ENCODE measurements at regions not wholly inside any gene's neighbourhood (a gene's known extent, or its start where the extent isn't known, plus 50 kb on each side); places are given as distances from the start of the nearest gene placed in this dataset.

- TF ChIP-seq GATA2 (IDR thresholded peaks at IDR 0.05; ENCODE audit: low read depth, low read length): peak; percentile 39
These were observed 56.8 kb downstream of the ATP6V0E2 start for GRCh38 chr7:149930374-149931068.

DNA sequence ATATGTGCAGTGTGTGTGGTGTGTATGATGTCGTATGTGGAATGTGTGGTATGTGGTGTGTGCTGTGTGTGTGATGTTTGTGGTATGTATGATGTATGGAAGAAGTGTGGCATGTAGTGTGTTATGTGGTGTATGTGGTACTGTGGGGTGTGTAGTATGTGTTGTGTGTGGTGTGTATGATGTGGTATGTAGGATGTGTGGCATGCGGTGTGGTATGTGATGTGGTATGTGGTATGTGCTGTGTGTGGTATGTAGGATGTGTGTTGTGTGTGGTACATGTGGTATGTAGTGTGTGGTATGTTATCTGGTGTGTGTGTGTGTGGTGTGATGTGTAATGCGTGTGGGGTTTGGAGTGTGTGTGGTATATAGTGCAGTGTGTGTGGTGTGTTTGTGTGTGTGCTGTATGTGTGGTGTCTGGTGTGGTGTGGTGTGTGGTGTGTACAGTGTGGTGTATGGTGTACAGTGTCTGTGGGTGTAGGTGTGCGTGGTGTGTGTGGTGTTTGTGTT lies 129.6 kb downstream of the ATP6V0E2 start:
- TF ChIP-seq GATA2 (IDR thresholded peaks at IDR 0.05; ENCODE audit: low read depth, low read length) (no peak), GATA3 (IDR thresholded peaks at IDR 0.05; ENCODE audit: low read depth, low read length) (no peak)
